ENCODE measurements at regions not wholly inside any gene's neighbourhood (a gene's known extent, or its start where the extent isn't known, plus 50 kb on each side); places are given as distances from the start of the nearest gene placed in this dataset.

GRCh38 chr14:43369710-43370564, 1137.1 kb downstream of the FSCB start:
- no peaks in the 10 kb centered on the region for H3K4me1 Mint-ChIP-seq
- Histone ChIP-seq H4K20me1 (ENCODE audit: control insufficient read depth, insufficient read depth, low read length, poor library complexity, severe bottlenecking) (no peaks in the 10 kb centered on the region), H3K9me3 (ENCODE audit: control extremely low read depth in 1 of 3, control insufficient read depth in 2 of 3, insufficient read depth in 1 of 3, low read length in 2 of 3) (peaks cover 1 to 5% (median 4%) of the 10 kb centered on the region in 3 donors)

More at GRCh38 chr14:43369710-43370564, 1137.1 kb downstream of the FSCB start:
- Histone ChIP-seq H3K27ac (ENCODE audit: low read length in 2 of 2) (no peak overlapping the region), H3K4me2 (replicated peaks; ENCODE audit: low read depth, low read length, poor library complexity, severe bottlenecking) (no peak overlapping the region), H3K79me2 (ENCODE audit: control insufficient read depth, insufficient read depth, low read length) (no peaks in the 10 kb centered on the region), H3K4me1 (ENCODE audit: control insufficient read depth in 2 of 2, insufficient read depth in 2 of 2, low read length in 2 of 2) (no peaks in the 10 kb centered on the region), H3K27me3 (replicated peaks in 1 of 4; ENCODE audit: control extremely low read depth in 1 of 4, control insufficient read depth in 3 of 4, insufficient read depth in 4 of 4, low read length in 3 of 4) (no peaks in the 10 kb centered on the region), H3K4me3 (ENCODE audit: control extremely low read depth in 1 of 5, extremely low read depth in 1 of 5, insufficient read depth in 1 of 5, low read depth in 2 of 5, low read length in 4 of 5) (no peak overlapping the region), H2AFZ (ENCODE audit: insufficient read depth, low read depth, low read length, poor library complexity, severe bottlenecking) (no peak overlapping the region), H3K9ac (ENCODE audit: low read length) (no peak overlapping the region), H3K36me3 (replicated peaks in 1 of 2; ENCODE audit: control extremely low read depth in 1 of 2, control insufficient read depth in 1 of 2, extremely low read depth in 1 of 2, insufficient read depth in 2 of 2, low read length in 1 of 2) (no peaks in the 10 kb centered on the region)
- no peak overlapping the region for H3K27ac Mint-ChIP-seq
- DNase-seq (no peak), ATAC-seq (ENCODE audit: low read depth) (no peak)
- H3K27me3 Mint-ChIP-seq, result no peaks in the 10 kb centered on the region
- POLR2A ChIA-PET, result no interaction called here
- no peak overlapping the region for H3K4me3 Mint-ChIP-seq
- CTCF ChIA-PET, result no interaction called here
- intact Hi-C loops (cut with micrococcal nuclease), result no loop called here
- no peak for TF ChIP-seq CTCF (IDR thresholded peaks at IDR 0.05)
- TF ChIP-seq EZH2 (IDR thresholded peaks at IDR 0.05; ENCODE audit: borderline replicate concordance, insufficient read depth, low read depth, low read length, poor library complexity, severe bottlenecking), result no peak
- 96% methylated on average over 17 of the region's 21 CpGs for WGBS (ENCODE audit: insufficient coverage)
- H3K9me3 Mint-ChIP-seq (ENCODE audit: insufficient read depth), result no peaks in the 10 kb centered on the region

Measured in B cell (primary cell).